ENCODE measurements at regions not wholly inside any gene's neighbourhood (a gene's known extent, or its start where the extent isn't known, plus 50 kb on each side); places are given as distances from the start of the nearest gene placed in this dataset.
A peak's percentile ranks its signal among the peaks of the same experiment; 100 is the strongest.

DNA sequence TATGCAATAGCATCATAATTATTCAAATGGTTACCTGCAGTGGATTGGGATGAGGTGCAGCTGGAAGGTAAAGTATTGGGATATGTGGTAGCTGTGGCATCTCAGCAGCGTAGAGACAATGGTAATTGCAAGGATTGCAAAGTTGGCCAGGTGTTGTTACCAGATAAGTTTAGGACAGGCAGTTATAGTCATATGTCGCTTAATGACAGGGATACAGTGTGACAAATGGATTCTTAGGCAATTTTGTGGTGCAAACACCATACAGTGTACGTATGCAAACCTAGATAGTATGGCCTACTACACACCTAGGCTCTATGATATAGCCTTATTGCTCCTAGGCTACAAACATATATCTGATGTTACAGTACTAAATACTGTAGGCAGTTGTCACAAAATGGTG lies 163.5 kb upstream of the LYZL2 start:
- DNase-seq (ENCODE audit: low read depth) = no peak

DNA sequence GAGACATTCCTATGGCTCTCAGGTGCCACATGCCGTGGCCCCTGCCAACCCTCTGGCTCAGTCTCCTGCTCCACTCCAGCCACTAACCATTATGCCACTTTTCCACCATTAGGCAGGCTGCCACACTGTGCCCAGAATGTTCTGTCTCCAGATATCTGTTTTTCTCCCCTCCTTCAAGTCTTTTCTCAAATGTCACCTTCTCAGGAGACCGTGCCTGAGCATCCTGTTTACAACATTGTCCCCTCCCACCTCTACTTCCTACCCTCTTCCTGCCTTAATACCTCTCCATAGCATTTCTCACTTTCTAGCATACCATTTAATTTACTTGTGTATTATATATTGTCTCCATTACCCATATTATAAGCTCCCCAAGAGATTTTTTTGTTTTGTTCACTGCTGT lies 162.5 kb upstream of the LYZL2 start:
- DNase-seq (ENCODE audit: low read depth) = no peak

DNA sequence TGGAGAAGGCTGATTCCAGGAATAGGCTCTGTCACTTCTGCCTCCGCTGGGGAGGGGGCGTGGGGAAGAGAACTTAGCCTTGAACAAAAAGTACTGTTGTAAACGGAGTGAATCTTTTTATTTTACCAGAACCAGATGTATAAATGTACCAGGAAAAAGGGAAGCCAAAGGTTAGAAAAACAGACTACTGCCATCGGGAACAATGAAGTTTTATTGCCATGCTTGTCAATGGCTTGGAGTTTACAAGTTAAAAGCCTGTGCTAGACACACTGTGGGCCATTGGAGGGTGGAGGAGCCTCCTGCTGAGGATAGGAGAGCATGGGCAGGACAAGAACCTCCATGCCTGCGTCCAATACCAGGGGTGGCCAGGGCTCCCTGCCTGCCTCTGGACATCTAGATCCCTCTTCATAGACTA lies 161.7 kb upstream of the LYZL2 start:
- no peak for DNase-seq (ENCODE audit: low read depth)

DNA sequence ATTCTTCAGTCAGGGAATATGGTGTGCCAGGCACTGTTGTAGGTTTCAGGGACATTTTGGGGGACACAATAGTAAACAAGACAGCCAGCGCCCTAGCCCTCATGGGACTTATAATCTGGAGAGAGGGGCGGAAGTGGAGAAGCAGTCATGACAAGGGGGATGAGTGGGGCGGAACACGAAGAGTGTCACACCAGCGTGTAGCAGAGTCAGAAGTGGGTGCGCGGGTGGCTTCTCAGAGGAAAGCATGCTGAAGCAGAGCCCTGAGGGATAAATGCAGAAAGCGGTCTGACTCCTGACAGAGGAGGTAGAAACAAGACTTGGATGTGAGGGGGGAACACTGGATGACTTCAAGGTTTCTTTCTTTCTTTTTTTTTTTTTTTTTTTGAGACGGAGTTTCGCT lies 160.3 kb upstream of the LYZL2 start:
- DNase-seq (ENCODE audit: low read depth) = no peak

DNA sequence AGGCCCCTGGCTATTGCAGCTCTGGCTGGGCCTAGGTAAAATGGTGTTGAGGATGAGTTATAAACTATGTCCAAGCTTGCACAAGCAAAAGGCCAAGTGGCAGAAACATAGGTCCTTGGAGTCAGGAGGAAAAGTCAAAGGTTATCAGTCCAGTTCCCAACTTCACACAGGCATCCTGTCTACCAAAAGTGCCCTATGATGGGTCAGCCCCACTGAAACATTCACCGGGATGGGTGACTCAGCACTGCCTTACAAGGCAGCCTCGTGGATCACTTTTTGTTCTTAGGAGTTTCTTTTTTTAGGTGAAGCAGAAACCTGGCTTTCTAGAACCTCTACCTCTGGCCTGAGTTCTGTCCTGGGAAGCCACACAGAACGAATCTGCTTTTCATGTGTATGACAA lies 158.8 kb upstream of the LYZL2 start:
- no peak for DNase-seq (ENCODE audit: low read depth)

DNA sequence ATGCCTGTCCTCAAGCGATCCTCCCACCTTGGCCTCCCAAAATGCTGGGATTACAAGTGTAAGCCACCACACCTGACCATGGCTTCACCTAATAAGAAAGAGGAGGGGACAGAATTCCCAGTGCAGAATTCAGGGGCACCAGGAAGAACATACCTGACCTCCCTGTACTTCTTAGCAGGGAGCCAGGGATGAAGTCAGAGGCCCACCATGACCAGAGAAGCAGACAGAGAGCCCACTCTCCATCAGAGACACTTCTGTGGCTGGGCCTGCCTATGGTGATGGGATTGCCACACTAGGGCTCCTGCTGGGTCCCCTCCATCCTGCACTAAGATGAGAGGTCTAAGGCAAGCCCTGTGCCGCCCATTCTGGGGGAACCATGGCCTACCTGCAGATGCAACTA lies 157.4 kb upstream of the LYZL2 start:
- DNase-seq (ENCODE audit: low read depth) = no peak

DNA sequence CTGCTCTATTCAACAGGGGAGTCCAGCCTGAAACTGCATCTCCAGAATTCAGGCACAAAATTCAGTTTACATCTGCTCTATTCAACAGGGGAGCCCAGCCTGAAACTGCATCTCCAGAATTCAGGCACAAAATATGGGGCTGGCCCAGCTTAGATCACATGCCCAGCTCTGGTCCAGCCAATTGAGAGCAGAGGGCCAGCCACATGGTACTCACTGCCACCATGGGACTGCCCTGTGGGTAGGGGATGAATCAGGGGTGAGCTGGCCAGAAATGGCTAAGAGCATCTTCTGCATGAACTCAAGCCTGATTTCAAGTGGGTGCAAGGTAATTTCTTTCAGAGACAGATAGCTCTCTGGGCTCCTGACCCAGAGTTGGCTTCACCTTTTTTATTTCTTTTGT lies 156.6 kb upstream of the LYZL2 start:
- DNase-seq (ENCODE audit: low read depth) = no peak

DNA sequence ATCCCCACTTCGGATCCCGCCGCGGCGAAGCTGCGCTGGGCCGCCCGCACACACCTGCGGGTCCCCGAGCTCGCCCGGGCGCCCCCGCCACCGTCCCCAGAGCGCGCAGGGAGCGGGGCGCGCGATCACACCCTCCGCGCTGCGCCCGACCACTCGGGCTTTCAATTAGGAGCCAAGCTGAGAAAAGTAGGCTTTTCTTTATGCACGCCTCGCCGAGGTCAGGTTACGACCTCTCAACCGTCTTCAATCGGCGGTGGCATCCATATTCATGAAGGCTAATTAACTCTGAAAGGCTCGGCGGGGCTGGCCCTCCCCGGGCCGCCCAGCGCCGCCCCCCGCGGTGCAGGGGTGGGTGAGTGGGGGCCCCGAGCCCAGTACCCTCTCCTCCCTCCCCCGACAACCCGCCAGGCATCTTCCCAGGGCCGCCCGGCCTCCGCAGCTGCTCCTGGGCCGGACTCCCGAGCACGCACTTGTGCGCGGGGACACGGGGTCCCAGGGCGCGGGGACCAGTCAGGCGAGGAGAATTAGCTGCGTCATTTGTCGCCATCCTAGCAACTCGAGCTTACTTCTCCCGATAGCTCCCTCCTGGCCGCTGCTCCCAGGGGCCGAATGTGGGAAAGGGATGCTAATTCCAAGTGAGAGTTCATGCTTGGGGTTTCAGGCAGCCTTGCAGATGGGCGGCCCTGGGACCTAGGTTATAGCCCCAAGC lies 155.5 kb upstream of the LYZL2 start:
- DNase-seq (ENCODE audit: low read depth) = no peak

DNA sequence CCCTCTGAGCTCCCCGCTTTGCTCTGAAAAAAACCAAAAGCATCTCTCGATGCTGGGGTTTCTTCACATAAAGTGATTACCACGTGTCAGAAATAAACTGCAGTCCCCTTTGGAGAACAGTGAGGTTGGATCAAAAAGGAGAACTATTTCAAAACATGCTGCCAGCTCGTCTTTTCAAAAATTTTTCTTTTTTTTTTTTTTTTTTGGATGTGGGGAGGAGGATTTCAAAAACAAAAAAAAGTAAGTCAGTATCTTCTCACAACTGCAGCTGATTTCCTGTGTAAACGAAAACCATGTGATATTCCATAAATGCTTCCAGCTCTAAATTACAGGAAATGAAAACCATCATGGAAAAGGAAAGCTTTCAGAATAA lies 155.0 kb upstream of the LYZL2 start:
- no peak for DNase-seq (ENCODE audit: low read depth)

DNA sequence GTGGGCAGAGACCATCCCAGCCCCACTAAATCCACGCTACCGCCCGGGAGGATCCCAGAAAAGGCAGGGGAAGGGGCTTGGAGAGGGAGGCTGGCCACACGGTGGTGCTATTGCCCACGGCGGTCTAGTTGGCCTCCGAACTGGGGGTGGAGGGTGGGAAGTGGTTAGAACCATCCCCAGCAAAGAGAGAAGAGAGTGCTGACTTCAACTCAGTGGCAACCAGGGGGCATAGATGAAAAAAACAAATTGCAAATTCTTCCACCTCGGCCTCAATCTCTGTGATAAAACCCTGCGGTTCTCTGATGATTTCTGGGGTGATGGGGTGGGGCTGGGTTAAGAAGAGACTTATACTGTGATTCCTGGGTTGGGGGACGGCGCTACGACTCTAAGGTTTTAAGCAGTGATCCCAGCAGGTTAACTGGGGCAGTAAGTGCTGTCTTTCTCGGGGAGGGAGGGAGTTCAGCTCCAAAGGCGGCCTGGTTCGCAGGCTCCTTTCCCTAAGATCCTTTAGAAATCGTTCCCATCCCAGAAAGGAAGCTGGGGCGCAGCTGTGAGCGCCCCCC lies 154.5 kb upstream of the LYZL2 start:
- DNase-seq (ENCODE audit: low read depth) = peak; percentile 80

DNA sequence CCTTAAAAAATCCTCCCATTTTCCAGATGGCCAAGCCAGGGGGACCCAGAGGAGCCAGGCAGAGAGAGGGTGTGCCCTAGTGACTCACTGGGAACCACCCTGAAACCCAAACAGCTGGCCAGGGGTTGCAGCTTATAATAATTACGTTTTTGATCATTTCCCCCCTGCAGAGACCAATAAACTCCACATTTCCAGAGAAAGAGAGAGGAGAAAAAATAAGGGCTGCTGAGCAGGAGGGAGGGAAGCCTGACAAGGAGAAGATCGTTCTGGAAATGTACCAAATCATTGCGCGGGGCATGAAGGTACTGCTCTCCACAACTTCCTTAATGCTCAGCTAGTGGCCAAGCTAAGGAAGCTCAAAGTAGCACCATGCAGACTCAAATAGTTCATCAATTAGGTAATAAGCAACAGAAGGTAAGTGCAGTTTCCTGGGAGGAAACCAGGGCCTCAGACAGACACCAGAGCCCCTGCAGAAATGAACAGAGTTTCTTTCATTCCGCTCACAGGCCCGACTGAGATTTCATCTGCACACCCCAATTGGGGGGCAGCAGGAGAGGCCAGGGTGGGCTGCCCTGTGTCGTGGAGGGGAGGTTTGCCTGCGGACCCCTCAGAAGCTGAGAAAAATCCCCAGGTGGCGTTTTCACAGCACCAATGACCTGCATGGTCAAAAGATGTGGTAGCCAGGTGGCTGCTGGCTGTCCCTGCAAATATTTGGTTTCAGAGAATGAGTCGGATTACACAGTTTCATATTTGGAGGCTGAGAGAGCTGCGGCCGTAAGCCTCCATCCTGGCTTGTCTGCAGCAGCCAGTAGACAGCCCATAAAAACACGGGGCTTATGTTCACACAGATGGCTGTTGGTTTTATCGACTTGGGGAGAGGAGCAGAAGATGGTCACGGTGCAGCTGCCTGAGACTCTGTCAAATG lies 153.2 kb upstream of the LYZL2 start:
- no peak for DNase-seq (ENCODE audit: low read depth)

DNA sequence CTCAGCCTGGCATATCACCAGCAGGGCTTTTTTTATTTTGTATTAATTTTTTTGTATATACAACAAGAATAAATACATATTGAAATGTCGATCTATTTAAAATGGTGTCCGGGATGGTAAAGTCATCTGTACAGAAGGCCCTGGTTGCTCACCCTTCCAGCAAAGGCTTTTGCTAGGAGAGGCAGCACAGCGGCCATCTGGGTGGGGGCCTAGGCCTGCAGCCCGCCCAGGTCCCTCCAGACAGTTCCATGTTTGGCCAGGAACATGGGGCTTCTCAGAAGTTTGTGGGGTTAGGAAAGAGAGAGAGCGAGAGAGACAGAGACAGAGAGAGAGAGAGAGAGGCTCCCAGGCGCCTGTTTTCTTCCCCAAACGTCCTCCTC lies 152.6 kb upstream of the LYZL2 start:
- DNase-seq (ENCODE audit: low read depth) = no peak

DNA sequence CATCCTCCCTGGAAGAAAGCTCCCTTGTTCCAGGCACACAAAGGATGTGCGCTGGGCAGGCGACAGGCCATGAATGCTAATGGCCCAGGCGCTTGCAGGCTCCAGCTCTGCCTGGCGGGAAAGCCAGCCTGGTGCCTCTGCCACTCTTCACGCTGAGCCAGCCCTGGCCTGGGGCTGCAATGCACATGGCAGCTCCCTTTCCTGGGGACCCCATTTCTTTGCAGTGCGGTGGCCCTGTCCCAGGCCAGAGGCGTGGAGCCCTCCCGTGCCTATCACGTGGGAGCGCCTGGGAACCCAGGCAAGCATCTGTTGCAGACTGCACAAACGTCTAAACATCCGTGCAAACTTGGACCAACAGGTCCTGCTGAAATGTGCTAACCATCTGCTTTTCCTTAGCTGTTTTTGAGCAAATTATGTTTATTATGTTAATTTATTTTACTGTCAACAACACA lies 152.1 kb upstream of the LYZL2 start:
- DNase-seq (ENCODE audit: low read depth) = no peak

DNA sequence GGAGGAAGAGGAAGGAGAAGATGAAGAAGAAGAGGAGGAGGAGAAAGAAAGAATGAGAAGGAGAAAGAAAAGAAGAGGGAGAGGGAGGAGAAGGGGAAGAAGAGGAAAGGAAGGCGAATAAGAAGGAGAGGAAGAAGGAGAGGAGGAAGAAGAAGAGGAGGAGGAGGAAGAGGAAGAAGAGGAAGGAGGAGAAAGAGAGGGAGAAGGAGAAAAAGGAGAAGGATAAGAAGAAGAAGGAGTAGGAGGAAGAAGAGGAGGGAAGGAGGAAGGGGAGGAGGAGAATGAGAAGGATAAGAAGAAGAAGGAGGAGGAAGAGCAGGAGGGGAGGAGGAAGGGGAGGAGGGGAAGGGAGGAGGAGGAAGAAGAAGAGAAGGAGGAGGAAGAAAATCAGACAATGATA lies 149.2 kb upstream of the LYZL2 start:
- no peak for DNase-seq (ENCODE audit: low read depth)

DNA sequence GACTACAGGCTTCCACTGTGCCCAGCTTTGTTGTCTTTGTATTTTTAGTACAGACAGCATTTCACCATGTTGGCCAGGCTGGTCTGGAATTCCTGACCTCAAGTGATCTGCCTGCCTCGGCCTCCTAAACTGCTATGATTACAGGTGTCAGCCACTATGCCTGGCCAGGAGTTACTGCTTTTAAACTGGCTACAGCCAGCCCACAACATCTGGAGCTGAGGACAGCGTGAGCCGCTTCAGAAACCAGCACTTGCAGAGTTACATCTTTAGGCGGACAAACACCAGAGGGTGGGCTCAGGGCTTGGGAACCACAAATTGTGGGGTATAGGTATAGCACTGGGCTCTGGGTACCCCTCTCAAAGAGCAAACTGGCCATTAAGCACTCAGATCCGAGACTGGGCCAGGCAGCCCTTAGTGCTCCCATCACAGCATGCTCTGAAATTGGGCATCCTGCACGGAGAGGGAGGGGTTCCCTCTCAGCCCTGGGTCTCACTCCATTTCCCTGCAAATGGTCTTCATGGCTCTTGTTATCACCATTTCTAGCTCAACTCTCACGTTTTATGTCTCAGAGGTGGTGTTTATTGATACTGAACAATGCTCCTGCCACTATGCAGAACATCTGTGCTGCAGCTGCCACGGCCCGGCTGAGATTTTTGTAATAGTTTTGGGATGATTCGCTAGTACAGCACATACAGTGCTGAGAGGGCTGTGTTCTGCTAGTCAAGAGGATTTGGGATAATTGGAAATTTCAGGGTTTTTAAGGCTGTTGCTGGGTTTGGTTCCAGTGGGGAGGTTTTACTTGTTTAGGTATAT lies 146.4 kb upstream of the LYZL2 start:
- no peak for DNase-seq (ENCODE audit: low read depth)

DNA sequence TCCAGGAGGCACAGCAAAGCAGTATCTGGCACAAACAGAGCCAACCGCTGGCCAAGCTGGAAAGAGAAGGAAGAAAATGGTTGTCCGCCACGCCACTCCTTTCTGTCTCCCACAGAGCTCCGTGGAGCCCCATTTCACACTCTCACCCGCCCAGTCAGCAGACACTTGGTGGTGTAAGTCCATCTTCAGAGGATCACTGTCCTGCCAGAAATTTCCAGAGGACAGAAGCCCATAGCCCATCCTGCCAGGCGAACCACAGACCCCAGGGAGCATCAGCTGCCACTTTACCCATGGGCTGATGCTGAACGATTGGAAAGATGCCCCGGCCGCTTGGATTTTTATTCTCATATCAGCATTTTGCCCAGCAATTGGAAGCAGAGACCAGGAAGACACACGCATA lies 144.7 kb upstream of the LYZL2 start:
- no peak for DNase-seq (ENCODE audit: low read depth)

DNA sequence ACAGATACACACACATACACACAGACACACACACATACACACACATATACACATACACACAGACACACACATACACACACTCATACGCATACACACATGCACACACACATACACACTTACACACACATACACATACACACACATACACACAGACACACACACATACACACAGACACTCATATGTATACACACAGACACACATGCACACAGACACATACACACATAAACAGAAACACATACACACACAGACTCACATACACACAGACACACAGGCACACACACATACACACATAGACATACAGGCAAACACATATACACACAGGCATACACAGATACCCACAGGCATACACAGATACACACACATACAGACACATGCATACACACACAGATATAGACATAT lies 143.9 kb upstream of the LYZL2 start:
- DNase-seq (ENCODE audit: low read depth) = no peak

DNA sequence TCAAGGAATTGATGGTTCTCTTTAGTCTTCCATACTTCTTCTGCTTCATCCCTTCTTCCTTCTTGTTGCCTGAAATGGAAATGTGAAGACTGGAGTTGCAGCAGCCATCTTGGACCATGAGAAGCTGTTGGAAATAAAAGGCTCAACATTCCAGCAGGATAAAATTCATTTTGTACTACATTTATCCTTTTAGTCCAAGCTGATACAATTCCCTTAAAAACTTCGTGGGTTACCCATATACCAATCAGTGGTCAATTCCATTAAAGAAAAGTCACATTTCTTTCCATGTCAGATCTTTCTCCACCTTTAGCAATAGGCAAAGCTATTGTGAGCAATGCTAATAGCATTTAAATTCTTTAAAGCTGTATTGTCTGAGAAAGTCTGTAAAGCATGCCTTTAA lies 141.3 kb upstream of the LYZL2 start:
- no peak for DNase-seq (ENCODE audit: low read depth)

DNA sequence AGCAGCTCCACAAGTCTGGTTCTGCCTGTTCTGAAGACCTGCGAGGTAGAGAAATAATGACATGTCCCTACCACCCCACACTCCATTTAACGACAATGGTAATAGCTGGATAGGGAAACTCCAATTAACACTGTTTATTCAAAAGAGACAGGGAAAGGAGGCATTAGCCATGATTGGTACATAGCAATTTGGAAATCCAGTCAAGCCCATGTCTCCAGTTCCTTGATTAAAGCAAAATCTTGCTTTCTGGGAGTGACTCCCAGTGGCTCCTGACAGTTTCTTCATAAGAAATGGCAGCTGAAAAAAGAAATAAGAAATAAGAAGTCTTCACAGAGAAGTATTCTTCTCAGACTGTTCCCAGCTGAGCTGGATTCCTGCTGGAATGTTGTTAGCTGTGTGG lies 140.7 kb upstream of the LYZL2 start:
- DNase-seq (ENCODE audit: low read depth) = no peak

DNA sequence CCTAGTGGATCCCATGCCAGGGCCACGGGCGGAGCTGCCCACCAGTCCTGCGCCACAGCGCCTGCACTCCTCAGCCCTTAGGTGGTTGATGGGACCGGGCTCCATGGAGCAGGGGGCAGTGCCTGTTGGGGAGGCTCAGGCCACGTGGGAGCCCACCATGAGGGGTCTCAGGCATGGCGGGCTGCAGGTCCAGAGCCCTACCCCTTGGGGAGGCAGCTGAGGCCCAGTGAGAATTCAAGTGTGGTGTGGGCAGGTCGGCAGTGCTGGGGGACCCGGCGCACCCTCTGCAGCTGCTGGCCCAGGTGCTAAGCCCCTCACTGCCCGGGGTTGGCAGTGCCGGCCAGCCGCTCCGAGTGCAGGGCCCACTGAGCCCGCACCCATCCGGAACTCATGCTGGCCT lies 139.8 kb upstream of the LYZL2 start:
- no peak for DNase-seq (ENCODE audit: low read depth)

DNA sequence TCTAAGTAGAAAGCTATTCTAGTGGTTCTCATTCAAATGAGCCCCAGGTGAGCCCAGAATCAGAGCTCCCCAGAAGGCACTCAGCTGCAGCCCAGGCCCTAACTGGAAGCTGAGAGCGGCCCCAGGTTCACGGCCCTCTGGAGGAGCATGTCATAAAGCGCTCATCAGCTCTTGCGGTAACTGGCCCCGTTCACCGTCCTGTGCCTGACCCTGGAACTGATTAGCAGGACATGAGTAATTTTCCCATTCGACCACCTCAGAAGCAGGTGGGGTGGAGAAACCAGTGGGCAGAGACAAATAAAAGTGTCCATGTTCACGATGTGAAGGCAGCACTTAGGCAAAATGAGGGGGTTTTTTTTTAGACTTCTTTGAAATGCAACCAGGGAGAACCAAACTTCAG lies 136.1 kb upstream of the LYZL2 start:
- DNase-seq (ENCODE audit: low read depth) = no peak

DNA sequence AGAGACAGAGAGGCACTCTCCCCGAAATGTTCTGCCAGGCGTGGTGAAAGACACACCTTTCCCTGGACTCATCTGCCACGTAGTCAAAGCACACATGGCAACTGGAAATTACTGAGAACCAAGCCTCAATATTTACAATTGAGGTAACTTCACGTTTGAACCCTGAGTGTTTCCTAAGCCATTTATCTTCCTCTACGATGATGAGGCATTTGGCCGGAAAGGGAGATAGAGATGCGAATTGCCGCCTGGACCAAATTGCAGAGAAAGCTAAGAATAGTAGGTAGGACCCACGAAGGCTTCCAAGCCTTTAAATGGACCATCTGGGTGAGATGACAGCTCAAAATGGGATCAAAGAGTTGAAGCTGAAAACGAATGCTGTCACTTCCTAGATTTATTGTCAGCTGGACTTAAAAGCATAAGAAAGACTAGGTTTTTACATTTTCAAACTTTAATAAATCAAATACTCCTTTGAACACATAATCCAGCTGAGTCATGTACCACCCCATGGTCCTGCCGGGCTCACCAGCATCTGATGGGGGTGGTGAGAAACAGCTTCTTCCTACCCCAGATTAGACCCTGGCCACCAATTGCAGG lies 135.6 kb upstream of the LYZL2 start:
- DNase-seq (ENCODE audit: low read depth) = no peak

Measured in stimulated activated CD4-positive, alpha-beta T cell treated with anti-CD3 and anti-CD28 coated beads, Interleukin-2, amount 100 ng/mL, for 4 hours (primary cell).